Embryonic facial prominence (tissue), 1 donor: ENCODE measurements at regions not wholly inside any gene's neighbourhood (a gene's known extent, or its start where the extent isn't known, plus 50 kb on each side); places are given as distances from the start of the nearest gene placed in this dataset.
"Not testable (repeated sequence)": the region's sequence is repeated elsewhere in the genome, so short reads cannot be mapped to it uniquely, and the experiment has no call there.

Experiments
- DNase-seq: peaks from one replicate; pipeline ENCODE4 v3.0.0-alpha.2; 2016; ENCODE audit errors: extremely low spot score

- not testable (repeated sequence) for DNase-seq
Measured at GRCh38 chr5:96171973-96172372, 210.3 kb upstream of the ELL2 start.

GRCh38 chr5:96170481-96171125, 209.0 kb upstream of the ELL2 start:
- not testable (repeated sequence) for DNase-seq

GRCh38 chr5:96168833-96169232, 207.2 kb upstream of the ELL2 start:
- DNase-seq: not testable (repeated sequence)

GRCh38 chr5:96159043-96159442, 197.4 kb upstream of the ELL2 start:
- DNase-seq: no peak

- no peak for DNase-seq
Measured at GRCh38 chr5:96157841-96158291, 196.2 kb upstream of the ELL2 start.

- no peak for DNase-seq
Measured at GRCh38 chr5:96157077-96157780, 195.6 kb upstream of the ELL2 start.

GRCh38 chr5:96155147-96155546, 193.5 kb upstream of the ELL2 start:
- DNase-seq: no peak

- DNase-seq: no peak
Measured at GRCh38 chr5:96151891-96152290, 190.2 kb upstream of the ELL2 start.

- DNase-seq: no peak
Measured at GRCh38 chr5:96150007-96150406, 188.4 kb upstream of the ELL2 start.

GRCh38 chr5:96149546-96149945, 187.9 kb upstream of the ELL2 start:
- DNase-seq: no peak

GRCh38 chr5:96149021-96149420, 187.4 kb upstream of the ELL2 start:
- DNase-seq: no peak

GRCh38 chr5:96148376-96148775, 186.7 kb upstream of the ELL2 start:
- no peak for DNase-seq

- no peak for DNase-seq
Measured at GRCh38 chr5:96147866-96148265, 186.2 kb upstream of the ELL2 start.

- no peak for DNase-seq
Measured at GRCh38 chr5:96146675-96147074, 185.0 kb upstream of the ELL2 start.

GRCh38 chr5:96144289-96144688, 182.6 kb upstream of the ELL2 start:
- no peak for DNase-seq

- DNase-seq: no peak
Measured at GRCh38 chr5:96143450-96143849, 181.8 kb upstream of the ELL2 start.

GRCh38 chr5:96142786-96143434, 181.3 kb upstream of the ELL2 start:
- no peak for DNase-seq

GRCh38 chr5:96142184-96142781, 180.6 kb upstream of the ELL2 start:
- DNase-seq: no peak

- DNase-seq: no peak
Measured at GRCh38 chr5:96141749-96142148, 180.1 kb upstream of the ELL2 start.

- no peak for DNase-seq
Measured at GRCh38 chr5:96140496-96140895, 178.8 kb upstream of the ELL2 start.

- DNase-seq: no peak
Measured at GRCh38 chr5:96140084-96140483, 178.4 kb upstream of the ELL2 start.

- no peak for DNase-seq
Measured at GRCh38 chr5:96134886-96135285, 173.2 kb upstream of the ELL2 start.
